Myocyte (in vitro differentiated cells): ENCODE measurements at regions not wholly inside any gene's neighbourhood (a gene's known extent, or its start where the extent isn't known, plus 50 kb on each side); places are given as distances from the start of the nearest gene placed in this dataset.
"Not testable (repeated sequence)": the region's sequence is repeated elsewhere in the genome, so short reads cannot be mapped to it uniquely, and the experiment has no call there.

ENCODE experiments used
- DNase-seq: peaks from one replicate; pipeline ENCODE4 v3.0.0-alpha.2; 2012; ENCODE audit warnings: low read depth

- DNase-seq: no peak
These were observed 689.7 kb upstream of the PRMT6 start for GRCh38 chr1:106366627-106367319.

GRCh38 chr1:106378261-106378660 is 678.2 kb upstream of the PRMT6 start:
- DNase-seq: no peak

GRCh38 chr1:106380772-106381171 is 675.7 kb upstream of the PRMT6 start:
- DNase-seq: no peak

GRCh38 chr1:106389160-106389559 is 667.3 kb upstream of the PRMT6 start:
- not testable (repeated sequence) for DNase-seq

- DNase-seq: no peak
These were observed 663.4 kb upstream of the PRMT6 start for GRCh38 chr1:106393046-106393445.

- DNase-seq: no peak
These were observed 660.5 kb upstream of the PRMT6 start for GRCh38 chr1:106396020-106396419.

- no peak for DNase-seq
These were observed 658.1 kb upstream of the PRMT6 start for GRCh38 chr1:106398391-106398790.

- DNase-seq: no peak
These were observed 650.4 kb upstream of the PRMT6 start for GRCh38 chr1:106406114-106406513.

GRCh38 chr1:106412321-106412720 is 644.2 kb upstream of the PRMT6 start:
- not testable (repeated sequence) for DNase-seq

- no peak for DNase-seq
These were observed 621.2 kb upstream of the PRMT6 start for GRCh38 chr1:106435269-106435668.

GRCh38 chr1:106439475-106439874 is 617.0 kb upstream of the PRMT6 start:
- no peak for DNase-seq

- DNase-seq: no peak
These were observed 609.0 kb upstream of the PRMT6 start for GRCh38 chr1:106447466-106447865.

- DNase-seq: no peak
These were observed 599.6 kb upstream of the PRMT6 start for GRCh38 chr1:106456832-106457231.

GRCh38 chr1:106457368-106457767 is 599.1 kb upstream of the PRMT6 start:
- DNase-seq: no peak

GRCh38 chr1:106458866-106459265 is 597.6 kb upstream of the PRMT6 start:
- DNase-seq: no peak

- no peak for DNase-seq
These were observed 597.1 kb upstream of the PRMT6 start for GRCh38 chr1:106459418-106459817.

GRCh38 chr1:106465666-106466065 is 590.8 kb upstream of the PRMT6 start:
- no peak for DNase-seq

- no peak for DNase-seq
These were observed 575.8 kb upstream of the PRMT6 start for GRCh38 chr1:106480629-106481028.

- DNase-seq: no peak
These were observed 563.6 kb upstream of the PRMT6 start for GRCh38 chr1:106492880-106493279.

GRCh38 chr1:106494646-106495045 is 561.8 kb upstream of the PRMT6 start:
- DNase-seq: no peak

GRCh38 chr1:106498238-106498637 is 558.2 kb upstream of the PRMT6 start:
- no peak for DNase-seq

GRCh38 chr1:106502659-106503058 is 553.8 kb upstream of the PRMT6 start:
- no peak for DNase-seq

- DNase-seq: no peak
These were observed 541.1 kb upstream of the PRMT6 start for GRCh38 chr1:106515375-106515774.

- no peak for DNase-seq
These were observed 539.2 kb upstream of the PRMT6 start for GRCh38 chr1:106517224-106517623.
